Lower leg skin (tissue), 3 donors: ENCODE measurements at regions not wholly inside any gene's neighbourhood (a gene's known extent, or its start where the extent isn't known, plus 50 kb on each side); places are given as distances from the start of the nearest gene placed in this dataset.

Experiments
- CTCF ChIP-seq, 3 donors: fragments of 450-650 bp; IDR thresholded peaks; one replicate each; pipeline ENCODE4 v1.5.1; 2016; ENCODE audit warnings: antibody characterized with exemption in 3 of 3, mild to moderate bottlenecking in 3 of 3, moderate library complexity in 2 of 3
- POLR2A ChIP-seq, 2 donors: fragments of 450-650 bp; IDR thresholded peaks; one replicate each; pipeline ENCODE4 v1.6.1; 2016 to 2017; ENCODE audit warnings: antibody characterized with exemption in 2 of 2, mild to moderate bottlenecking in 1 of 2, moderate library complexity in 1 of 2

- no peak for TF ChIP-seq CTCF (IDR thresholded peaks at IDR 0.05)
- no peak for TF ChIP-seq POLR2A (IDR thresholded peaks at IDR 0.05)
Measured at GRCh38 chr5:159550951-159551350, 220.7 kb upstream of the IL12B start.
